Thyroid gland (tissue), 4 donors: ENCODE measurements at regions not wholly inside any gene's neighbourhood (a gene's known extent, or its start where the extent isn't known, plus 50 kb on each side); places are given as distances from the start of the nearest gene placed in this dataset.

Source experiments
- CTCF ChIP-seq, 6 experiments: fragments of 200-600 bp in 3 of 6; fragments of 450-650 bp in 3 of 6; sonication (generic) in 3 of 6; IDR thresholded peaks; one replicate each; pipeline ENCODE4 v1.5.1; 2016 to 2019; ENCODE audit warnings: antibody characterized with exemption in 6 of 6, mild to moderate bottlenecking in 2 of 6, inconsistent platforms in 1 of 6, moderate library complexity in 1 of 6
- POLR2A ChIP-seq, 2 donors: fragments of 450-650 bp; IDR thresholded peaks; one replicate each; pipeline ENCODE4 v1.6.1; 2017; ENCODE audit warnings: antibody characterized with exemption in 2 of 2, mild to moderate bottlenecking in 2 of 2, moderate library complexity in 1 of 2

- TF ChIP-seq CTCF (IDR thresholded peaks at IDR 0.05) (no peak), POLR2A (IDR thresholded peaks at IDR 0.05) (no peak)
Measured at GRCh38 chr1:80678438-80678837, 1122.3 kb upstream of the ADGRL2 start.
